ENCODE measurements at regions not wholly inside any gene's neighbourhood (a gene's known extent, or its start where the extent isn't known, plus 50 kb on each side); places are given as distances from the start of the nearest gene placed in this dataset.

GRCh38 chr19:33927789-33928457 lies 131.3 kb downstream of the KCTD15 start:
- no peak for TF ChIP-seq CTCF (IDR thresholded peaks at IDR 0.05; ENCODE audit: extremely low read depth, missing control alignments)
- no peak for DNase-seq (ENCODE audit: low spot score)

DNA sequence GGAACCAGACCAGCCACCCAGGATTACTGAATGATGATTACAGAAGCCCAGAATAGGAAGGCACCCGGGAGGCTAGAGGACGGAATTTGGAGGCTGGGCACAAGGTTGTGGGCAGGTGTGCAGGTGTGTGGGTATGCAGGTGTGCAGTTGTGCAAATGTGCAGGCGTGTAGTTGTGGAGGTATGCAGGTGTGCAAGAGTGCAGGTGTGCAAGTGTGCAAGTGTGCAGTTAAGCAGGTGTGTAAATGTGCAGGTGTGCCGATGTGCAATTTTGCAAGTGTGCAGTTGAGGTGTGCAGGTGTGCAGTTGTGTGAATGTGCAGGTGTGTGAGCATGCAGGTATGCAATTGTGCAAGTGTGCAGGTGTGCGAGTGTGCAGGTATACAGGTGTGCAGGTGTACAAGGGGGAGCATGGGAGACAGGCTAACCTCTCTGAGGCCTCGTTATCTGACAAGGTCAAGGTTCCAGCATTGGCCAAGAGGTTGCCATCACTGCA lies 131.8 kb downstream of the KCTD15 start:
- TF ChIP-seq CTCF (IDR thresholded peaks at IDR 0.05; ENCODE audit: extremely low read depth, missing control alignments), result no peak
- no peak for DNase-seq (ENCODE audit: low spot score)

DNA sequence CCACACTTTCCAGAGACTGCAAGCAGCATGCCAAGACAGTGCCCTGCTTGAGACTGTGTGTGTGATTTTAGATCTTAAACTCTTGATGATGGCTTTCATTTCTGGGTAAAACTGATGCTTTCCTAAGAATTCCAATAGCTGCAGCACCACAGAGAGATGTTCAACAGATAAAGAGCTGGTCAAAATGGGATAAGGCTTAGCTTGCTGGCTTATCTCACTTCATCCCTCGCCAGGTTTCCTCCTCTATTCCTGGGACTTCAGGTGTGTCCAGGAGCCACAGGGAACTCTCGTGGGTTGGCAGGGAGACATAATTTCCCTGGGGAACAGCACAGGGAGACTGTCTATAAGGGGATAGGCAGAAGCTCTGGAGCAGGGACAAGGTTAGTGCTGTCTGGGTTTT lies 137.3 kb downstream of the KCTD15 start:
- DNase-seq (ENCODE audit: low spot score), result no peak
- no peak for TF ChIP-seq CTCF (IDR thresholded peaks at IDR 0.05; ENCODE audit: extremely low read depth, missing control alignments)

DNA sequence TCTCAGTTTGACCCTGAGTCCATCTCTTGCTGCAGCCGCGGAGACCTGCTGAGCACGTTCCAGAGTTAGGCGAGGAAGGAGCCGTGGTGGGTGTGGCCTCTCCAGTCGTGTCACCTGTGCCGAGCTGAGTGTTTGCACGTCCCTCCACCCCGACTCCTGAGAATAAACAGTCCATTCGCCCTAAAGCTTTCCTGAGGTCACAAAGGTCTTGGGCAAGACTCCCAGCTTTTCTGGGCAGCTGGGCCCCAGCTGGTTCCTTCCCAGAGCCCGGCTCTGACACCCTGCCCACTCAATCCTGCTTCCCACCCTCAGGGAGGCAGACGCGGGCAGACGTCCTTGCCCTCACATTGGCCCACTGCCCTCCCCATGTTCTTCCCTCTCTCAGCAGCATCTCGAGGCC lies 142.2 kb downstream of the KCTD15 start:
- no peak for TF ChIP-seq CTCF (IDR thresholded peaks at IDR 0.05; ENCODE audit: extremely low read depth, missing control alignments)
- DNase-seq (ENCODE audit: low spot score), result no peak

DNA sequence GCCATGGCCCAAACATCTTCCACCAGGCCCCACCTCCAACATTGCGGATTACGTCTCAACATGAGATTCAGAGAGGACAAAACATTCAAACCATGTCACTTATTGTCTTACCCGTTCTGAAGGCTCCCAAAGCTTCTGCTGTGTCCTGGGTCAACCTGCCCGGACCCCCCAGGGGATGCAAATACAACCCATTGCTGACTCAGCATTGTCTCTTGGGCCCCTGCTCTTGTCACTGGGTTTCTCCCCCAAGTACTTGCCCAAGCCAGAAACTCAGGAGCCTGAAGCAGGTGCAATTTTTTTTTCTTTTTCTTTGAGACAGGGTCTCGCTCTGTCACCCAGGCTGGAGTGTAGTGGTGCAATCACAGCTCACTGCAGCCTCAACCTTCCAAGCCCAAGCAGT lies 144.5 kb downstream of the KCTD15 start:
- no peak for DNase-seq (ENCODE audit: low spot score)
- no peak for TF ChIP-seq CTCF (IDR thresholded peaks at IDR 0.05; ENCODE audit: extremely low read depth, missing control alignments)

GRCh38 chr19:33946535-33947264 lies 150.0 kb downstream of the KCTD15 start:
- no peak for DNase-seq (ENCODE audit: low spot score)
- no peak for TF ChIP-seq CTCF (IDR thresholded peaks at IDR 0.05; ENCODE audit: extremely low read depth, missing control alignments)

DNA sequence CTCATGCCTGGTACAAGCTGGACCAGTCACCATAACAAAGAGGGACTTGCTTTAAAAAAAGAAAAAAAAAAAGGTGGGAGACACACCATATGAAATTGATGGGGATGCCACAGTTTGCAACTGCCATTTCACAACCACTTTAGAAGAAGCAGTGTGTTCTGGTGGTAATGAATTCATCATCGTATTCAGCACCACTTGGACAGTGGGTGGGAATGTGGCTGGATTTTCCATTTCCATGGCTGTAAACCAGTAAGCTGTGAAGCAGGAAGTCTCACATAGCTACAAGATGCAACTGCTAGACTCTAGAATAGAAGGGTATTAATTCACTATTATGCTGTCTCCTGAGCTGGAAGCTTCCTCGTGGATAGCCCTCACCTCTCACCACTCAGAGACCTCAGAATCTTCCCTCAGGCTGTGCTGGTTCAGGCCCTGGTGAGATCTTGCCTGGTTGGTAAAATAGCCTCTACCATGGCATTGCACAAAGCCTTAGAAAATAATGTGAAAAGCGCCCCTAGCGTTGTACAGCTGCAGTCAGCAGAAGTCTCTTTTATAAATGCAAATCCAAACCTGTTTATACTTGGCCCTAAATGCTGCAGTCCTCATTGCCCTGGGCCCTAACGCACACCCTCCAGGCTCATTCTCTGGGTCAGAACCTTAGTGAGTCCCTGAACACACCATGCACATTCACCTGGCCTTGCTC lies 150.7 kb downstream of the KCTD15 start:
- no peak for DNase-seq (ENCODE audit: low spot score)
- no peak for TF ChIP-seq CTCF (IDR thresholded peaks at IDR 0.05; ENCODE audit: extremely low read depth, missing control alignments)
